GM12801 (cell line): ENCODE measurements at regions not wholly inside any gene's neighbourhood (a gene's known extent, or its start where the extent isn't known, plus 50 kb on each side); places are given as distances from the start of the nearest gene placed in this dataset.

Source experiments
- CTCF ChIP-seq: IDR thresholded peaks from one replicate; pipeline ENCODE4 v1.5.1; 2011; ENCODE audit warnings: control low read depth; ENCODE audit not compliant: insufficient read length; ENCODE audit errors: extremely low read depth

GRCh38 chr2:59389240-59389639 is 1148.1 kb upstream of the FANCL start:
- no peak for TF ChIP-seq CTCF

- no peak for TF ChIP-seq CTCF
Measured at GRCh38 chr2:59385971-59386370, 1144.8 kb upstream of the FANCL start.

DNA sequence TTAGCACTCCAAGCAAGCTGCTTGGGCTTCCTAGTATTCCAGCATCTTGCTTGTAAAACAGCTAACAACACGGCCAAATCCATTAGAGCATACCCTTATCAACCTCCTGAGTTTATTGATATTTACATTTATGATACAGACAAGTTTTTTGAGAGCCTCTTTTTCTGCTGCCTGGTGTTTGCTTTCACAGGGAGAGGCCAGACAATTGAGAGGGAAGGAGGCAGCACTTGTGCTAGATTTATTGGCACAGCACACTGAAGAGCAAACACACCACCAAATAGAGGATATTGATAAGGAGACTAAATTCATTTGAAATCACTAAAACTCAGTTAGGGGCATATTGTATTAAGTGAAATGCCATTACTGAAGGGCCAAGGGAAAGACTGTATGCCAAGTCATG is 1142.3 kb upstream of the FANCL start:
- TF ChIP-seq CTCF, result no peak

GRCh38 chr2:59378127-59378526 is 1137.0 kb upstream of the FANCL start:
- TF ChIP-seq CTCF, result no peak

DNA sequence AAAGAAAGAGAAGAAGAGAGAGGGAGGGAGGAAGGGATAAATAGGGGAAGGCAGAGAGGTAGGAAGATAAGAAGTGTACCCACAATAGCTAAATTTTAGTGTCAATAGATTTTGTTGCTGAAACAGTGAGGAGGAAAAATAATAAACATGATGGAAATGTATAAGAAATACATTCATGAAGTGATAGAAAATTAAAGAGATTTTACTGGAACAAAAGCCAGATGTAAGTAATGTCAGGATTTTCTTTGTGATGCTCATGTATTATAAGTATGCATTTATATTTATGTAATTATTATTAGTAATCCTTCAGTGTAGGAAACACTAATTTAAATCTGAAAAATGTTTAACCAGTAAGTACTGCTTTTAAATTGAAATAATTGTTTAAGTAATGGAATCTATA is 1125.2 kb upstream of the FANCL start:
- TF ChIP-seq CTCF, result no peak

GRCh38 chr2:59354498-59354897 is 1113.4 kb upstream of the FANCL start:
- no peak for TF ChIP-seq CTCF

DNA sequence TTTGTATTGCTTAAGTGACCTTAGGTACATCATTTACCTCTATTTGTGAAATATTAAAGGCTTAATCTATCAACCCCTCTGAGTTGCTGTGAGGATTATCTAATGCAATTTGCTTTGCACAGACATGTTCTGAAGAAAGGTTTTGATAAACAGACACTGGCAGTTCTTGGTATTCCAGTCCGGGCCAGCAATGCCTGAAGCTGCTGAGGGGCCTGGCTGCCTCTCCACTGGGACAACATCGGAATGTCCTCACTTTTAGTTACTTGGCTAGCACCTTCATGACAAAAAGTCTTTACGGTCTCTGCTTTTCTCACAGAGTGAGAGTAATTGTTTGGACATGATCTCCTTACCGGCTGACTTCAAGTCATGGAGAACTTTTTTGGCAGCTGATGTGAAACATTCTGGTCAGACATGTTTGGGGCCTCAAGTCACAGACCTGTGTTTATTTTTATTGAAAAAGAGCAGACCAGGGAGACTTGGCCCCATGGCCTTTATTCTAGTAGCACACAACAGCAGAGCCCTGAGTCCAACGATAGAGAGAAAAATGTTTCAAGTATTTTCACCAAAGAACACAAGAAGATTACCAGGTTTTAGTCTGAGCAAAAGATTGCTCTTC is 1112.3 kb upstream of the FANCL start:
- TF ChIP-seq CTCF, result no peak
